HG03280 (cell line): ENCODE measurements at regions not wholly inside any gene's neighbourhood (a gene's known extent, or its start where the extent isn't known, plus 50 kb on each side); places are given as distances from the start of the nearest gene placed in this dataset.

ENCODE experiments used
- ATAC-seq: cut with Tn5 transposase; IDR thresholded peaks from one replicate; pipeline ENCODE4 v1.9.1; 2021; ENCODE audit warnings: mild to moderate bottlenecking, moderate library complexity; ENCODE audit not compliant: unreplicated experiment

DNA sequence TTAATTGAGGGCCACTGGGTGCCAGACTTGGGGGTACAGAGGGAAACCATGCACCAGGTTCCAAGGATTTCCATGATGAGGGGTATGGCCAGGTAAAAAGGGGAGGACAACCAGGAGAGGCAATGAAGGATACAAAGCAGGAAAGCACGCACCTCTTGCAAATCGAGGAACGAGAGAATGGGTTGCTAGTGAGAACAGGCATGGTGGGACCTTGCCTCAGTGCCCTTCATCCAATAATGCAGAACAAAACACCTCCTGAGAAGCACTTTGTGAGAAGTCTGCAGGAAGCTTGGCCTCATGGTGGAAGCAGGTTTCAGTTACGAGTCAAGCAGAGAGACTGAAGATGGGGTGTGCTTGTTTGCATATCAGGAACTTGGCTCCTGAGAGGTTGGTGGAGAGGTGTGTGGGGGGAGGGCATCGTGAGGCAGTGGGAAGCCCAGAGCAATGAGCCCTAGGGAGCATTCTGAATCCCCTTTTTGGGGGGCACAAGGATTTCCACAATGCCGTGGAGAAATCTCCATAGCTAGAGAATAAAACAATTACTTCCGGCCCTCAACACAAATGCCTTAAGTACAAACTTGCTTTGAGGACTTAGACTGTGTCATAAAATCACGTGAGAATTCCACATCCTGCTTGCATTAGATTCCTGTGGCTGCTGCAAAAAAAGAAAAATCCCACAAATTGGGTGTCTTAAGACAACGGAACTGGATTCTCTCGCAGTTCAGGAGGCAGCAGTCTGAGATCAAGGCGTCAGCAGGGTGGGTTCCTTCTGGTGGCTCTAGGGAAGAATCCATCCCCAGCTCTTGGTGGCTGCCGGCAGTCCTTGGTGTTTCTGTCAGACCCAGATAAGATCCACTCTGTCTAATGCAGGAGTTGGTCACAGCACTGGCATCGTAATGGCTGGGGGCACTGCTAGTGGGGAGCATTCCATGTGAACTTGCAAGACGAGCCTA, 54.9 kb upstream of the BACE2 start:
- ATAC-seq, result no peak

DNA sequence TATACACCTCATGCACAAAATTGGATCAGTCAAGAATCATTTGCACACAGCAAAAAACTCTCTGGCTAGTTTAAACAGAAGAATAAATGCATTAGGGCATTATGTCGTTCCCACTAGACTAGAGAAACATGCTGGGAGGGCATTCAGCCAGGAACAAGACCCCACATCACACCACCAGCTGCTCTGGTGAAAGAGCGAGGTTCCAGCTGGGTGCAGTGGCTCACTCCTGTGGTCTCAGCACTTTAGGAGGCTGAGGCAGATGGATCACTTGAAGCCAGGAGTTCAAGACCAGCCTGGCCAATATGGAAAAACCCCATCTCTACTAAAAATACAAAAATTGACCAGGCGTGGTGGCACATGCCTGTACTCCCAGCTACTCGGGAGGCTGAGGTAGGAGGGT, 52.1 kb upstream of the BACE2 start:
- no peak for ATAC-seq
